HCT116 (cell line): ENCODE measurements at regions not wholly inside any gene's neighbourhood (a gene's known extent, or its start where the extent isn't known, plus 50 kb on each side); places are given as distances from the start of the nearest gene placed in this dataset.

ENCODE experiments used
- ATAC-seq: fragments of 200-7000 bp; cut with Tn5 transposase; 2 replicates; pipeline ENCODE4 v1.9.1; 2020; ENCODE audit warnings: mild to moderate bottlenecking, moderate library complexity
- BruUV-seq: library from RNA; stranded (reverse); fragments of 400-500 nt; replicated peaks from 2 replicates; lab custom pipeline; 2021; lab: Mats Ljungman, UMichigan
- CTCF ChIA-PET: fragments of 300-600 bp; sonication (Branson Sonifier 250); formaldehyde crosslinking; loops from one replicate; lab custom pipeline; 2021; ENCODE audit warnings: antibody characterized with exemption; lab: Charles Lee
- POLR2A ChIA-PET: fragments of 300-600, 350-600 bp; sonication (Branson Sonifier 250); formaldehyde crosslinking; loops from one replicate; lab custom pipeline; 2021; ENCODE audit warnings: antibody characterized with exemption; lab: Charles Lee
- RAD21 ChIA-PET, 2 experiments: fragments of 300-600 bp; sonication (Branson Sonifier 250); formaldehyde crosslinking; loops; one replicate each; lab custom pipeline; 2023; ENCODE audit warnings: low total read pairs in 2 of 2; ENCODE audit not compliant: uncharacterized antibody in 2 of 2, unreplicated experiment in 2 of 2, low non-redundant PET in 1 of 2; lab: Charles Lee
- DNase-seq: peaks from one replicate; pipeline ENCODE4 v3.0.0-alpha.2; 2010; ENCODE audit warnings: low read depth, low spot score
- H2AFZ ChIP-seq: fragments of 200-600 bp; shearing (Covaris generic), sonication (generic); 2 replicates; pipeline ENCODE4 v1.6.1; 2017; ENCODE audit warnings: low read depth, mixed run types, mixed read lengths, antibody characterized with exemption, low read length; ENCODE audit not compliant: poor library complexity, severe bottlenecking
- H3K27ac ChIP-seq: 2 replicates; pipeline ENCODE4 v1.5.1; 2012; ENCODE audit warnings: low read depth, low read length
- H3K27me3 ChIP-seq: fragments of 200-600 bp; sonication (generic); 2 replicates; pipeline ENCODE4 v1.6.1; 2016; ENCODE audit warnings: mixed run types, low read length, mixed read lengths; ENCODE audit not compliant: insufficient read depth
- H3K36me3 ChIP-seq, 2 experiments: fragments of 200-500 bp in 1 of 2; fragments of 200-600 bp in 1 of 2; sonication (Bioruptor generic) in 1 of 2; sonication (generic) in 1 of 2; 2 replicates each; pipeline versions ENCODE4 v1.5.1 to v1.6.1; 2014 to 2016; ENCODE audit warnings: low read length in 2 of 2, inconsistent platforms in 1 of 2, mixed read lengths in 1 of 2, mixed run types in 1 of 2; ENCODE audit not compliant: insufficient read depth in 2 of 2, control insufficient read depth in 1 of 2
- H3K4me1 ChIP-seq, 2 experiments: fragments of 200-600 bp in 1 of 2; sonication (generic) in 1 of 2; 2 replicates each; pipeline versions ENCODE4 v1.5.1 to v1.6.1; 2012 to 2017; ENCODE audit warnings: low read length in 2 of 2, inconsistent platforms in 1 of 2, mild to moderate bottlenecking in 1 of 2, mixed read lengths in 1 of 2, mixed run types in 1 of 2, moderate library complexity in 1 of 2; ENCODE audit not compliant: insufficient read depth in 2 of 2, control insufficient read depth in 1 of 2
- H3K4me2 ChIP-seq: fragments of 200-600 bp; sonication (generic); 2 replicates; pipeline ENCODE4 v1.6.1; 2017; ENCODE audit warnings: mixed run types, low read length, mixed read lengths
- H3K4me3 ChIP-seq, 2 experiments: fragments of 200-600 bp in 1 of 2; sonication (generic) in 1 of 2; replicated peaks in 1 of 2; 2 replicates each; pipeline ENCODE4 v1.5.1; 2011 to 2016; ENCODE audit warnings: low read length in 2 of 2, control low read depth in 1 of 2, low read depth in 1 of 2, mild to moderate bottlenecking in 1 of 2, mixed read lengths in 1 of 2, mixed run types in 1 of 2
- H3K79me2 ChIP-seq: fragments of 200-600 bp; sonication (generic); 2 replicates; pipeline ENCODE4 v1.6.1; 2017; ENCODE audit warnings: mild to moderate bottlenecking, mixed run types, low read length, moderate library complexity, mixed read lengths; ENCODE audit not compliant: insufficient read depth
- H3K9ac ChIP-seq: fragments of 200-600 bp; sonication (generic); 2 replicates; pipeline ENCODE4 v1.6.1; 2016; ENCODE audit warnings: low read length, mixed read lengths
- H3K9me2 ChIP-seq: fragments of 200-600 bp; sonication (generic), shearing (Covaris generic); 2 replicates; pipeline ENCODE4 v1.6.1; 2017; ENCODE audit warnings: mixed run types, mild to moderate bottlenecking, moderate library complexity; ENCODE audit not compliant: insufficient read depth
- H3K9me3 ChIP-seq, 2 experiments: fragments of 200-500 bp in 1 of 2; fragments of 200-600 bp in 1 of 2; sonication (Bioruptor generic) in 1 of 2; sonication (generic) in 1 of 2; 2 replicates each; pipeline ENCODE4 v1.6.1; 2014 to 2017; ENCODE audit warnings: low read length in 2 of 2, mixed read lengths in 2 of 2, inconsistent platforms in 1 of 2, low read depth in 1 of 2, mild to moderate bottlenecking in 1 of 2, mixed run types in 1 of 2, moderate library complexity in 1 of 2; ENCODE audit not compliant: control insufficient read depth in 1 of 2, insufficient read depth in 1 of 2
- H4K20me1 ChIP-seq: fragments of 200-600 bp; sonication (generic), shearing (Covaris generic); 2 replicates; pipeline ENCODE4 v1.6.1; 2017; ENCODE audit warnings: mixed run types, mild to moderate bottlenecking, moderate library complexity; ENCODE audit not compliant: insufficient read depth
- JUND ChIP-seq: IDR thresholded peaks from 2 replicates; pipeline ENCODE4 v1.6.1; 2012
- RAD21 ChIP-seq: IDR thresholded peaks from 2 replicates; pipeline ENCODE4 v1.6.1; 2012; ENCODE audit warnings: low read depth, mild to moderate bottlenecking
- SRF ChIP-seq: IDR thresholded peaks from 2 replicates; pipeline ENCODE4 v1.6.1; 2012; ENCODE audit warnings: low read depth
- intact Hi-C: fragments of 100-400 bp; cut with micrococcal nuclease; formaldehyde crosslinking; loops from 2 replicates; pipeline ENCODE4 v1.10.0; 2022
- TF ChIP-seq, protein P1 (sequence below): IDR thresholded peaks from 2 replicates; pipeline ENCODE4 v1.6.1; 2012; ENCODE audit warnings: low read depth

DNA sequence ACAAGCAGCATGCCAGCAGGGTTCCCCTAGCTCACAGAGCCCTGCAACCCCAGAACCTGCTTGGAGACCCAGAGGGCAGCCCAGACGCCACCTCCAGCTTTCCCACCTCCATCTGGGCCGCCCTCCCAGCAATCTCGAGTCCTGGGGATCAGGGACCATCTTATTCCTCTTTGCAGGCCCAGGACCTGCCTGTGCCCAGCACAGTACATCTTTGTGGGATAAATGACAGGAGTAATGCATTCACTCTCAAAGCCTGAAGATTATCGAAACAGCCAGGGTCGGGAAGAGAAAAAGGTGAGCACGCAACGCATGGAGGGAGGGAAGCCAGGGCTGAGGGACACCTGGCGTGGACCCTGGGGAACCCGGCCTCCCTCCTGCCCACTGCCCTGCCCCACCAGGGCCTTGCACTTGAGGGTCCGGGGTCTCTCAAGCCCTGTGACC is 144.1 kb downstream of the NDUFA10 start (continued):
- TF ChIP-seq, protein P1, sequence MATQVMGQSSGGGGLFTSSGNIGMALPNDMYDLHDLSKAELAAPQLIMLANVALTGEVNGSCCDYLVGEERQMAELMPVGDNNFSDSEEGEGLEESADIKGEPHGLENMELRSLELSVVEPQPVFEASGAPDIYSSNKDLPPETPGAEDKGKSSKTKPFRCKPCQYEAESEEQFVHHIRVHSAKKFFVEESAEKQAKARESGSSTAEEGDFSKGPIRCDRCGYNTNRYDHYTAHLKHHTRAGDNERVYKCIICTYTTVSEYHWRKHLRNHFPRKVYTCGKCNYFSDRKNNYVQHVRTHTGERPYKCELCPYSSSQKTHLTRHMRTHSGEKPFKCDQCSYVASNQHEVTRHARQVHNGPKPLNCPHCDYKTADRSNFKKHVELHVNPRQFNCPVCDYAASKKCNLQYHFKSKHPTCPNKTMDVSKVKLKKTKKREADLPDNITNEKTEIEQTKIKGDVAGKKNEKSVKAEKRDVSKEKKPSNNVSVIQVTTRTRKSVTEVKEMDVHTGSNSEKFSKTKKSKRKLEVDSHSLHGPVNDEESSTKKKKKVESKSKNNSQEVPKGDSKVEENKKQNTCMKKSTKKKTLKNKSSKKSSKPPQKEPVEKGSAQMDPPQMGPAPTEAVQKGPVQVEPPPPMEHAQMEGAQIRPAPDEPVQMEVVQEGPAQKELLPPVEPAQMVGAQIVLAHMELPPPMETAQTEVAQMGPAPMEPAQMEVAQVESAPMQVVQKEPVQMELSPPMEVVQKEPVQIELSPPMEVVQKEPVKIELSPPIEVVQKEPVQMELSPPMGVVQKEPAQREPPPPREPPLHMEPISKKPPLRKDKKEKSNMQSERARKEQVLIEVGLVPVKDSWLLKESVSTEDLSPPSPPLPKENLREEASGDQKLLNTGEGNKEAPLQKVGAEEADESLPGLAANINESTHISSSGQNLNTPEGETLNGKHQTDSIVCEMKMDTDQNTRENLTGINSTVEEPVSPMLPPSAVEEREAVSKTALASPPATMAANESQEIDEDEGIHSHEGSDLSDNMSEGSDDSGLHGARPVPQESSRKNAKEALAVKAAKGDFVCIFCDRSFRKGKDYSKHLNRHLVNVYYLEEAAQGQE: no peak

DNA sequence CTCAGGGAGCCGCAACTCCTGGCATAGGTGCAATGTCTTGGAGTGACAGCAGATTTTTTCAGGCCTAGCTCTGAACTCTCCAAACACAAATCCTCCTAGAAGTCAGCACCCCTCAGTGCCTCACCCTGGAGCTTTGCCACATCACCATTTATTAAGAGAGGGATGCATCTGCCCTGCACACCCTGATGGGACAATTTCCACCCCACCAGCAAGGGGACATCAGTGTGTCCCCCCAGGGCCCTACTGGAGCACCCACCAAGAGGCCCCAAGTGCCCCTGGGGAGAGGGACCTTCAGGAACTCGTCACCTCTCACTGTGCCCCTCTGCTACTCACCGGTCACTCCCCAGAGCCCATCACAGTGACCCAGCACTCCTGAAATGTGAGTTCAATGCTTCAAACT is 144.7 kb downstream of the NDUFA10 start:
- Histone ChIP-seq H3K79me2 (no peaks in the 10 kb centered on the region), H3K9me2 (no peaks in the 10 kb centered on the region), H3K27me3 (no peaks in the 10 kb centered on the region)
- DNase-seq: no peak
- TF ChIP-seq SRF (no peak), RAD21 (no peak), JUND (no peak)
- TF ChIP-seq, all 23 proteins: peak for 0
- Histone ChIP-seq H3K9me3 (peaks cover 7% of the 10 kb centered on the region in 2 experiments; a peak in 2 of 4 replicates), H3K9ac (no peak overlapping the region), H2AFZ (no peak overlapping the region), H3K36me3 (no peaks in the 10 kb centered on the region), H3K4me2 (no peak overlapping the region), H3K4me1 (no peaks in the 10 kb centered on the region), H3K4me3 (no peak overlapping the region), H3K27ac (no peak overlapping the region), H4K20me1 (no peaks in the 10 kb centered on the region)
- POLR2A ChIA-PET: no interaction called here
- ATAC-seq: no peak
- CTCF ChIA-PET: no interaction called here
- RAD21 ChIA-PET: no interaction called here
- BruUV-seq: no TSS peak
- intact Hi-C loops: loop anchor here (5.0 kb wide), 2 partner anchors 503 to 613 kb away; no protein-coding TSS in a partner anchor
